Upper lobe of left lung (tissue), 4 donors: ENCODE measurements at regions not wholly inside any gene's neighbourhood (a gene's known extent, or its start where the extent isn't known, plus 50 kb on each side); places are given as distances from the start of the nearest gene placed in this dataset.

Experiments
- EP300 ChIP-seq, 4 donors: sonication (generic); formaldehyde crosslinking; IDR thresholded peaks; one replicate each; pipeline ENCODE4 v1.5.1; 2017; ENCODE audit warnings: antibody characterized with exemption in 4 of 4, control low read depth in 2 of 4
- TF ChIP-seq, protein P1 (sequence below), 6 experiments: fragments of 450-650 bp in 4 of 6; fragments of 200-600 bp in 2 of 6; sonication (generic) in 2 of 6; IDR thresholded peaks; one replicate each; pipeline ENCODE4 v1.5.1; 2016 to 2019; ENCODE audit warnings: antibody characterized with exemption in 6 of 6

DNA sequence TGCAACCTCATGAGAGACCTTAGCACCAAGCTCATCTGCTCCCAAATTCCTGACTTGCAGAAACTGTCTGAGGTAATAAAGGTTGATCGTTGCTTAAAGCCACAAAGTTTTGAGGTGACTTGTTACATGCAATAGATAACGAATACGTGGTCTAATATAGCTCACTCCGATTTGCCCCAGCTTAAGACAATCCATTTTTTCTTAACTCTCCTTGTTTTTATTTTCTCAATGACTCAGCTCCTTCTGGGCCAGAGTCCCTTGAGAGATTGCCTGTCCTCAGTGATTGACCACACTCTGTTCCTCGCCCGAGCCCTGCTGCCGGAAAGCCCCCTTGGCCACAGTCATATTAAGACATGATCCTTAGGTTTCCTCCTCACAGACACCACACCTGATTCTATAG lies 63.7 kb upstream of the FANCC start:
- TF ChIP-seq, protein P1, sequence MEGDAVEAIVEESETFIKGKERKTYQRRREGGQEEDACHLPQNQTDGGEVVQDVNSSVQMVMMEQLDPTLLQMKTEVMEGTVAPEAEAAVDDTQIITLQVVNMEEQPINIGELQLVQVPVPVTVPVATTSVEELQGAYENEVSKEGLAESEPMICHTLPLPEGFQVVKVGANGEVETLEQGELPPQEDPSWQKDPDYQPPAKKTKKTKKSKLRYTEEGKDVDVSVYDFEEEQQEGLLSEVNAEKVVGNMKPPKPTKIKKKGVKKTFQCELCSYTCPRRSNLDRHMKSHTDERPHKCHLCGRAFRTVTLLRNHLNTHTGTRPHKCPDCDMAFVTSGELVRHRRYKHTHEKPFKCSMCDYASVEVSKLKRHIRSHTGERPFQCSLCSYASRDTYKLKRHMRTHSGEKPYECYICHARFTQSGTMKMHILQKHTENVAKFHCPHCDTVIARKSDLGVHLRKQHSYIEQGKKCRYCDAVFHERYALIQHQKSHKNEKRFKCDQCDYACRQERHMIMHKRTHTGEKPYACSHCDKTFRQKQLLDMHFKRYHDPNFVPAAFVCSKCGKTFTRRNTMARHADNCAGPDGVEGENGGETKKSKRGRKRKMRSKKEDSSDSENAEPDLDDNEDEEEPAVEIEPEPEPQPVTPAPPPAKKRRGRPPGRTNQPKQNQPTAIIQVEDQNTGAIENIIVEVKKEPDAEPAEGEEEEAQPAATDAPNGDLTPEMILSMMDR (IDR thresholded peaks at IDR 0.05) = no peak
- TF ChIP-seq EP300 (IDR thresholded peaks at IDR 0.05) = no peak
